SH-SY5Y (cell line): ENCODE measurements at regions not wholly inside any gene's neighbourhood (a gene's known extent, or its start where the extent isn't known, plus 50 kb on each side); places are given as distances from the start of the nearest gene placed in this dataset.

Experiments used
- GATA2 ChIP-seq: IDR thresholded peaks from 2 replicates; pipeline ENCODE4 v1.6.1; 2011; ENCODE audit warnings: mild to moderate bottlenecking, low read depth, low read length
- GATA3 ChIP-seq: IDR thresholded peaks from 2 replicates; pipeline ENCODE4 v1.6.1; 2011; ENCODE audit warnings: low read depth, mild to moderate bottlenecking, low read length, moderate library complexity

DNA sequence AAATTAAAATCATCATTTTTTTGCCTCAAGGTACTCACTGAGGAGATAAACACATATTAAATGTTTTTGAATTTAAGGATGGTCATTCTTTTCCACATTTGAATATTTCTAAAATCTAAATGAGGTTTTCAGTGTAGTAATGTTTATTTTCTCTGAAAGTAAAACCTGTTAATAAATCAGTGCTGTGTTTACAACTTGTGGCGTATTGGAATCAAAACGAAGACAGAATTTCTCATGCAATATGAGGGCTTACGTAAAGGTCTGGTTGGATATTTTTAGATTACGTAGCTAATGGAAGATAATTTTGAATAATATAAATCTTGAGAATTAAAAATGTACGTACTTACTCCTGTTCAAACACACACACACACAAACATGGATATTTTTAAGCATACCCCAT, 106.8 kb upstream of the LUZP2 start:
- TF ChIP-seq GATA3: peak; percentile 15; the same call in 1 of the 2 replicates
- TF ChIP-seq GATA2: no peak
